ENCODE measurements at regions not wholly inside any gene's neighbourhood (a gene's known extent, or its start where the extent isn't known, plus 50 kb on each side); places are given as distances from the start of the nearest gene placed in this dataset.

DNA sequence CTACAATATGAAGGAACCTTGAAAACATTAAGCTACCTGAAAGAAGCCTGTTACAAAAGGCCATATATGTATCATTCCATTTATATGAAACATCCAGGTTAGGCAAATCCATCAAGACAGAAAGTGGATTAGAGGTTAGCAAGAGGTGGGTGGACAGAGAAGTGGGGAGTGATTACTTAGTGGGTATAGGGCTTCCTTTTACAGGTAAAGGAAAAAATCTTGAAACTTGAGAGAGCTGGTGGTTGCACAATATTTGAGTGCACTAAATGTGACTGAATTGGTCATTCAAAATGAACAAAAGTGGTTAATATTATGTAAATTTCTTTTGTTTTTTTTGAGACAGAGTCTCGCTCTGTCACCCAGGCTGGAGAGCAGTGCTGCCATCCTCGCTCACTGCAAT is 119.4 kb upstream of the KIF5B start:
- ATAC-seq: no peak
- TF ChIP-seq ISL1 (CRISPR knock-in tag; IDR thresholded peaks at IDR 0.05): no peak
- TF ChIP-seq ZFP3 (CRISPR knock-in tag; IDR thresholded peaks at IDR 0.05): no peak
- TF ChIP-seq, protein P1, sequence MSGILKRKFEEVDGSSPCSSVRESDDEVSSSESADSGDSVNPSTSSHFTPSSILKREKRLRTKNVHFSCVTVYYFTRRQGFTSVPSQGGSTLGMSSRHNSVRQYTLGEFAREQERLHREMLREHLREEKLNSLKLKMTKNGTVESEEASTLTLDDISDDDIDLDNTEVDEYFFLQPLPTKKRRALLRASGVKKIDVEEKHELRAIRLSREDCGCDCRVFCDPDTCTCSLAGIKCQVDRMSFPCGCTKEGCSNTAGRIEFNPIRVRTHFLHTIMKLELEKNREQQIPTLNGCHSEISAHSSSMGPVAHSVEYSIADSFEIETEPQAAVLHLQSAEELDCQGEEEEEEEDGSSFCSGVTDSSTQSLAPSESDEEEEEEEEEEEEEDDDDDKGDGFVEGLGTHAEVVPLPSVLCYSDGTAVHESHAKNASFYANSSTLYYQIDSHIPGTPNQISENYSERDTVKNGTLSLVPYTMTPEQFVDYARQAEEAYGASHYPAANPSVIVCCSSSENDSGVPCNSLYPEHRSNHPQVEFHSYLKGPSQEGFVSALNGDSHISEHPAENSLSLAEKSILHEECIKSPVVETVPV (CRISPR knock-in tag; IDR thresholded peaks at IDR 0.05): no peak
- TF ChIP-seq, protein P2, sequence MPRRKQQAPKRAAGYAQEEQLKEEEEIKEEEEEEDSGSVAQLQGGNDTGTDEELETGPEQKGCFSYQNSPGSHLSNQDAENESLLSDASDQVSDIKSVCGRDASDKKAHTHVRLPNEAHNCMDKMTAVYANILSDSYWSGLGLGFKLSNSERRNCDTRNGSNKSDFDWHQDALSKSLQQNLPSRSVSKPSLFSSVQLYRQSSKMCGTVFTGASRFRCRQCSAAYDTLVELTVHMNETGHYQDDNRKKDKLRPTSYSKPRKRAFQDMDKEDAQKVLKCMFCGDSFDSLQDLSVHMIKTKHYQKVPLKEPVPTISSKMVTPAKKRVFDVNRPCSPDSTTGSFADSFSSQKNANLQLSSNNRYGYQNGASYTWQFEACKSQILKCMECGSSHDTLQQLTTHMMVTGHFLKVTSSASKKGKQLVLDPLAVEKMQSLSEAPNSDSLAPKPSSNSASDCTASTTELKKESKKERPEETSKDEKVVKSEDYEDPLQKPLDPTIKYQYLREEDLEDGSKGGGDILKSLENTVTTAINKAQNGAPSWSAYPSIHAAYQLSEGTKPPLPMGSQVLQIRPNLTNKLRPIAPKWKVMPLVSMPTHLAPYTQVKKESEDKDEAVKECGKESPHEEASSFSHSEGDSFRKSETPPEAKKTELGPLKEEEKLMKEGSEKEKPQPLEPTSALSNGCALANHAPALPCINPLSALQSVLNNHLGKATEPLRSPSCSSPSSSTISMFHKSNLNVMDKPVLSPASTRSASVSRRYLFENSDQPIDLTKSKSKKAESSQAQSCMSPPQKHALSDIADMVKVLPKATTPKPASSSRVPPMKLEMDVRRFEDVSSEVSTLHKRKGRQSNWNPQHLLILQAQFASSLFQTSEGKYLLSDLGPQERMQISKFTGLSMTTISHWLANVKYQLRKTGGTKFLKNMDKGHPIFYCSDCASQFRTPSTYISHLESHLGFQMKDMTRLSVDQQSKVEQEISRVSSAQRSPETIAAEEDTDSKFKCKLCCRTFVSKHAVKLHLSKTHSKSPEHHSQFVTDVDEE (CRISPR knock-in tag; IDR thresholded peaks at IDR 0.05): no peak
- TF ChIP-seq SNAI2 (CRISPR knock-in tag; IDR thresholded peaks at IDR 0.05): no peak
- TF ChIP-seq RARB (CRISPR knock-in tag; IDR thresholded peaks at IDR 0.05): no peak
- TF ChIP-seq OSR1 (CRISPR knock-in tag; IDR thresholded peaks at IDR 0.05): no peak

DNA sequence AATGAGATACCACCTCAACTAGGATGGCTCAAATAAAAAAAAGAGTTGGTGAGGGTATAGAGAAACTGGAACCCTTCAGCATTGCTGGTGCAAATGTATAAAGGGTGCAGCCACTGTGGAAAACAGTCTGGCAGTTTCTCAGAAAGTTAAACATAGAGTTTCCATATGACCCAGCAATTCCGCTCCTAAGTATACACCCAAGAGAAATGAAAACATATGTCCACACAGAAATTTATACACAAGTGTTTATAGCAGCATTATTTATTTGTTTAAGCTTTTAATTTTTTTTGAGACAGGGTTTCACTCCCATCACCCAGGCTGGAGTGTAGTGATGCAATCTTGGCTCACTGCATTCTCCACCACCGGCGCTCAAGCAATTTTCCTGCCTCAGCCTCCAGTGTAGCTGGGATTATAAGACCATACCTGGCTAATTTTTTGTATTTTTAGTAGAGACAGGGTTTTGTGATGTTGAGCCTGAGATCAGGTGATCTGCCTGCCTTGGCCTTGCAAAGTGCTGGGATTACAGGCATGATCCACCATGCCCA is 118.2 kb upstream of the KIF5B start:
- ATAC-seq: no peak

DNA sequence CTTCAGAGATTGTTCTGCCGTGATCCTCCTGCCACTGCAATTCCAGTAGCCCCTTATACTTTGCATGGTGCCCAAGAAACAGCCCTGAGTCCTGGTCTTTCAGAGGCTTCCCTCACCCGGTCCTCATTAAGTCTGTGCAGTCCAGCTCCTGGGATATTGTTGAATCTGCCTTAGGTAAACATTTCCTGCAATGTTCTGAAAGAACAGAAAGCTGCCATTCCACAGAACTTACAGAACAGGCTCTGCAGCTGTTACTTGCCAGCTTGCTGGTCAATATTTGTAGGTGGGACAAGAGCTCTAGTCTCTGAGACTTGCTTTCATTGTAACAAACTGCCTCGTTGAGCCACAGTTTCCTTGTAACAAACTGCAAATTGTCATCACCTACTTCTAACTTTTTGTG is 115.0 kb upstream of the KIF5B start:
- TF ChIP-seq CSDC2 (CRISPR knock-in tag; IDR thresholded peaks at IDR 0.05): no peak
- TF ChIP-seq, protein P3, sequence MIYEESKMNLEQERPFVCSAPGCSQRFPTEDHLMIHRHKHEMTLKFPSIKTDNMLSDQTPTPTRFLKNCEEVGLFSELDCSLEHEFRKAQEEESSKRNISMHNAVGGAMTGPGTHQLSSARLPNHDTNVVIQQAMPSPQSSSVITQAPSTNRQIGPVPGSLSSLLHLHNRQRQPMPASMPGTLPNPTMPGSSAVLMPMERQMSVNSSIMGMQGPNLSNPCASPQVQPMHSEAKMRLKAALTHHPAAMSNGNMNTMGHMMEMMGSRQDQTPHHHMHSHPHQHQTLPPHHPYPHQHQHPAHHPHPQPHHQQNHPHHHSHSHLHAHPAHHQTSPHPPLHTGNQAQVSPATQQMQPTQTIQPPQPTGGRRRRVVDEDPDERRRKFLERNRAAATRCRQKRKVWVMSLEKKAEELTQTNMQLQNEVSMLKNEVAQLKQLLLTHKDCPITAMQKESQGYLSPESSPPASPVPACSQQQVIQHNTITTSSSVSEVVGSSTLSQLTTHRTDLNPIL (CRISPR knock-in tag; IDR thresholded peaks at IDR 0.05; ENCODE audit: low read depth): no peak
- TF ChIP-seq, protein P1 (CRISPR knock-in tag; IDR thresholded peaks at IDR 0.05): no peak
- TF ChIP-seq, protein P2 (CRISPR knock-in tag; IDR thresholded peaks at IDR 0.05): no peak
- TF ChIP-seq ZFP3 (CRISPR knock-in tag; IDR thresholded peaks at IDR 0.05): no peak
- TF ChIP-seq ZC3H10 (CRISPR knock-in tag; IDR thresholded peaks at IDR 0.05): no peak
- TF ChIP-seq TCF4 (CRISPR knock-in tag; IDR thresholded peaks at IDR 0.05; ENCODE audit: borderline replicate concordance): no peak
- no peak for TF ChIP-seq ISL1 (CRISPR knock-in tag; IDR thresholded peaks at IDR 0.05)
- TF ChIP-seq ZNF8 (CRISPR knock-in tag; IDR thresholded peaks at IDR 0.05): no peak
- TF ChIP-seq ARNTL (CRISPR knock-in tag; IDR thresholded peaks at IDR 0.05; ENCODE audit: borderline replicate concordance, low read depth): no peak
- TF ChIP-seq, protein P4, sequence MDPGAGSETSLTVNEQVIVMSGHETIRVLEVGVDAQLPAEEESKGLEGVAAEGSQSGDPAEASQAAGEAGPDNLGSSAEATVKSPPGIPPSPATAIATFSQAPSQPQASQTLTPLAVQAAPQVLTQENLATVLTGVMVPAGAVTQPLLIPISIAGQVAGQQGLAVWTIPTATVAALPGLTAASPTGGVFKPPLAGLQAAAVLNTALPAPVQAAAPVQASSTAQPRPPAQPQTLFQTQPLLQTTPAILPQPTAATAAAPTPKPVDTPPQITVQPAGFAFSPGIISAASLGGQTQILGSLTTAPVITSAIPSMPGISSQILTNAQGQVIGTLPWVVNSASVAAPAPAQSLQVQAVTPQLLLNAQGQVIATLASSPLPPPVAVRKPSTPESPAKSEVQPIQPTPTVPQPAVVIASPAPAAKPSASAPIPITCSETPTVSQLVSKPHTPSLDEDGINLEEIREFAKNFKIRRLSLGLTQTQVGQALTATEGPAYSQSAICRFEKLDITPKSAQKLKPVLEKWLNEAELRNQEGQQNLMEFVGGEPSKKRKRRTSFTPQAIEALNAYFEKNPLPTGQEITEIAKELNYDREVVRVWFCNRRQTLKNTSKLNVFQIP (CRISPR knock-in tag; IDR thresholded peaks at IDR 0.05; ENCODE audit: borderline replicate concordance, low read depth): no peak
- ATAC-seq: no peak

More for the DNA sequence above, 118.2 kb upstream of the KIF5B start:
- TF ChIP-seq ISL1 (CRISPR knock-in tag; IDR thresholded peaks at IDR 0.05): no peak

DNA sequence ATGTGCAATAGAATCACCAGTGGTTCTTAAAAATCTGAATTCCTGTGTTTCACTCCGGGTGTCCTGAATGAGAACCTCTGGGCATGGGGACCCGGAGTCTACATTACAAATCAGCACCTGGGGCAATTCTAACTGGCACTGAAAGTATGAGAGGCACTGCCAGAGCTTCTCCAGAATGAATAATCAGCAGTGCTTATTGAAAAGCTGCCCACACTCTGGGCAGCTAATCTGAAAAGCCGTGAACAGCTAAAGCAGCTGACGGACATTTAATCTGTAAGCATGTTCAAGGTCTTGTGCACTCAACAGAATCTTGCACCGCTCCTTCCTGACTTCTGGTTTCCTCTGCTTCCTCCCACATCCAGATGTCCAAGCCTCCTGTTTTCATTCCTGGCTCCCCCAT is 113.3 kb upstream of the KIF5B start:
- no peak for ATAC-seq
- TF ChIP-seq GLIS3 (CRISPR knock-in tag; IDR thresholded peaks at IDR 0.05) (no peak), ISL1 (CRISPR knock-in tag; IDR thresholded peaks at IDR 0.05) (no peak)
- TF ChIP-seq, protein P1 (CRISPR knock-in tag; IDR thresholded peaks at IDR 0.05): no peak

Data from SK-N-SH treated with all-trans-retinoic acid at 6 μM for 48 hours (cell line).